ENCODE measurements at regions not wholly inside any gene's neighbourhood (a gene's known extent, or its start where the extent isn't known, plus 50 kb on each side); places are given as distances from the start of the nearest gene placed in this dataset.
"Not testable (repeated sequence)": the region's sequence is repeated elsewhere in the genome, so short reads cannot be mapped to it uniquely, and the experiment has no call there.

DNA sequence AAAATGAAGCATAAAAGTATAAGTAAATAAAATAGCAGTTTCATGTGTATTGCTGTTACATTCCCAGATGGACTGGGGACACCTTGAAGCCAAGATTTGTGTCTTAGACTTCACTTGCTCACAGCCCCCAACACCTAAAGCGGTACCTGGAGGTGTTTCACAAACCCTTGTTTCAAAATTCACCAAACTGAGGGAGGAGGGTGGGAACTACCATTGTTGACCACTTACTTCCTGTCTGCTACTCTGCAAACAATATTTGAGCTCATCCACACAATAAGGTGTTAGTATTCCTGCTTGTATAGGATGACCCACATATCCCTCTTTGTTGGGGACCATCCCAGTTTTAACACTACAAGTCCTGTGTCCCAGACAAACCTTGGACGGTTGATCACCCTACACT is 115.9 kb upstream of the SYT6 start:
- no peak for DNase-seq (ENCODE audit: low read depth in 3 of 3)

DNA sequence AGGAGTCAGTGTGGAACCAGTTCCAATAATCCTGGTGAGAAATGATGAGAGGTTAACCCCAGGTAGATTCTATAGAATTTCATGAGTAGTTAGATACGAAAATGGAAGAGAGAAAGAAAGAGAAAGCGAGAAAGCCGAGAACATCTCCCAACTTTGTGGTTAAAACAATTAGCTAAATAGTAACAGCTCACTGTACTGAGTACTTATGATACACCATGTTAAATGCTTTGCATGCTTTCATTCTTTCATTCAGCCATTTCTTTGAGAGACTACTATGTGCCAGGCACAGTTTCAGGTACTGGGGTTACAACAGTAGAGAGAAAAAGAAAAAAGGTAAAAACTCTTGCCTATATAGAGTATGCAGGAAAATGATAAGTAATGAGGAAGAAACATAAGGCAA is 109.7 kb upstream of the SYT6 start:
- DNase-seq (ENCODE audit: low read depth in 3 of 3), result no peak

DNA sequence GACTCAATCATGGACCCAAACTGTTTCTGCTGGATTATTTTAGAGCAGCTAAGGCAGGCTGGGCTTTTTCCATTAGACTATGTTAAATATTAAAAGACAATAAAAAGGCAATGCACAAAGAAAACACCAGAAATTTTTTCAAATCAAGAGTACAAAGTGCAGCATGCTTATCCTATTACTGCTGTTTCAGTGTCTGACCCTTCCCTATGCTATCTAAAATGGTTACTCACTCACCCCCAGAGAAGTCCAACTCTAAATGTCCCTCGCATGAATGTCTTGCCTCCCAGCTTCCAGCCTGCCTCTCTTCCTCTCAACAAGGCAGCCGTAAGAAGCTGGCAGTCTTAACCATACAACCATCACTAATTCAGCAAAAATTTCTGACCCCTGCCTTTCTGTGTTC is 108.7 kb upstream of the SYT6 start:
- DNase-seq (ENCODE audit: low read depth in 3 of 3), result no peak

DNA sequence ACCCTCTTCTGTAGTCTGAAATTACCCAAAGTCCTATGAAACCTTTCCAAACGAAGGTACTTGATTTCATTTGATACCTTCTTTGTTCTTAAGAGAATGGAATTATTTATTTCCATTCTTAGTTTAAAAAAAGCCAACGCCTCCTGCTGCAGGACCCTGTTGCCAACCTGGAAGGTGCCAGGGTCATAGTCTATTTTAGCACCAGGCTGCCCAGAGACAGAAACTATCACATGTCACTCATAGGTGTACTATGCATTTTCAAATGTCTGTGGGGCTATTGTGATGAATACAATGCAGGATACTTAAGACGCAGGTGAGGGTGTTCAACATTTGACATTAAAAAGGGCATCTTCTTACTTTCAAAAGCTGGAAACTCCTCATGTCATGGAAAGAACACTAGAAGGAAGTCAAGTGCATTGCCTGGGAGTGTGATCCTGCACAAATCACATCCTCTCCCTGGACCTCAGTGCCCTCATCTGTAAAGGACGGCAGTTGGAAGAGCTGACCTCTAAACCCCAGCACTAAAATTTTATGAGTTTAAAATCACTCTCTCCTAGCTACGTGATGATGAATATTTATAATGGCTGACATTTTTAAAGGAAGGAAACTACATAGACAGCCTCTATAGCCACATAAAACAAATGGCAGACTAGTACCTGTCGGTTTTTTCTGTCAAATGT is 107.3 kb upstream of the SYT6 start:
- no peak for DNase-seq (ENCODE audit: low read depth in 3 of 3)

DNA sequence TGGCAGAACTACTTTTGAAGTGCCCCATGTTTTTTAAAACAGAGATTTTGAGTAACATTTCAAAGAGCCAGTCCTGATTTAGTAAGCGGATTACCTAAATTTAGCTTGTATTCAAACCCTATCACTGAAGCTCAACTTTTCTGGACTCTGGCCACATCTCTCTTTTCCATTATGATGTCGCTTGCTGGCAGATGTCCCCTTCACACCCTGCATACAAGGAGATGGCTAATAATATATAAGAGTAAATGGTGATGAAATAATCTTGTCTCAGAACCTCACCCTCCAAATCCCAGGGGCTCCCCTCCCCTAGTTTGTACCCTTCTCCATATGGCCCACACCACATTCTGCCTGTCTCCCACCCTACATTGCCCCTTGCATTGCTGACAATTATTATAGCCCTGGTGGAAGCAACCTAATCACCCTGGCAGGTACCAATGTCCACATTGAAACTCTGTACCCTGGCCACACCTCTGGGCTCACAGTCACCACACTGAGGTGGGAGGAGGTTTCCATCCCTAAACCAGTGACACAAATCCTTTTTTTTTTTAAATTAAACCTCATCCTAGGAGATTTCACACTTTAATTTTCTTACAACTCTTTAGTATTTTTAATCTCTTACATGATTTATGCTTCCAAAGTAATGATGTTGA is 106.0 kb upstream of the SYT6 start:
- no peak for DNase-seq (ENCODE audit: low read depth in 3 of 3)

DNA sequence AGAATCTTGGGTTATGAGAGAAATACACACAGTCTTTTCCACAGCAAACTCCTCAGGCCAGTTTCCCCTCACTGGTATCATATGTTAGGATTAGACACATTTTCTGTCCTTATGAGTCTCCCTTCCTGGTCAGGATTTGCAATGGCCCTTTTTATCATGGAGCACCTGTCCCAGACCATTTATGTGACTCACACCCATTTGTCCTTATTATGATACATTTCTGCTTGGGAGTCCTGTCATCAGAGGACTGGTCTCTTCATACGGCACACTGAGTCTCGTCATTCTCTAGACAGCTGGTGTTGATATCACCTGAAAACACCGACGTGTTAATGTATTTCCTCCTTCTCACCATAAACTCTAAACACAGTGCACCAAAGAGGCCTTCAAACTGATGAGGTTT is 105.0 kb upstream of the SYT6 start:
- no peak for DNase-seq (ENCODE audit: low read depth in 3 of 3)

DNA sequence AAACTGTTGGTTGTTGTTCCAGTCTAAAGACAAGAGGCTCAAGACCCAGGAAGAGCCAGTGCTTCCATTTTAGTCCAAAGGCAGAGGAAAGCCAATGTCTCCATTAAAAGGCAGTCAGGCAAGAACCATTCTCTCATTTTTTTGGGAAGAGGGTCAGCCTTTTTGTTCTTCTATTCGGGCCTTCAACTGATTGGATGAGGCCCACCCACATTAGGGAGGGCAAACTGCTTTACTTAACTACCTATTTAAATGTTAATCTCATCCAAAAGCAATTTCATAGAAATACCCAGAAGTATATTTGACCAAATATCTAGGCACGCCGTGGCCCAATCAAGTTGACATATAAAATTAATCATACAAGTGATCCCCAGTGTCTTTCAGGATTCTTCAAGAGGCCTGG is 104.4 kb upstream of the SYT6 start:
- DNase-seq (ENCODE audit: low read depth in 3 of 3), result no peak

DNA sequence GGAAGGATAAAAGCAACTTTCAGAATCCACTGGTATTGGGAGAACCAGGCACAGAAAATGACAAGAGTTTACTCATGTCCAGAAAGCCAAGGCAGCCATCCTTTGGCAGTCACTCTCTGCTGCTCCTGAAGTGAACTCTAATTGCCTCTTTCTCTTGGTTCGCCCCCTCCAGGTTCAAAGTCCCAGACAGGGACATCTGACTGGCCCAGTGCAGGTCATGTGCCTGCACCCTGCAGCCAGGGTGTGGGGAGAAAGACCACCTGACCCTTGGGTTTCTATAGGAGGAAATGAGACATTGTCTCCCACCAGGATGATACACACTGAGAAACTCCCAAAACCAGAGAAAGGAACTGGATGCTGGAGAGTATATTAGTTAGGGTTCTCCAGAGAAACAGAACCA is 103.9 kb upstream of the SYT6 start:
- no peak for DNase-seq (ENCODE audit: low read depth in 3 of 3)

DNA sequence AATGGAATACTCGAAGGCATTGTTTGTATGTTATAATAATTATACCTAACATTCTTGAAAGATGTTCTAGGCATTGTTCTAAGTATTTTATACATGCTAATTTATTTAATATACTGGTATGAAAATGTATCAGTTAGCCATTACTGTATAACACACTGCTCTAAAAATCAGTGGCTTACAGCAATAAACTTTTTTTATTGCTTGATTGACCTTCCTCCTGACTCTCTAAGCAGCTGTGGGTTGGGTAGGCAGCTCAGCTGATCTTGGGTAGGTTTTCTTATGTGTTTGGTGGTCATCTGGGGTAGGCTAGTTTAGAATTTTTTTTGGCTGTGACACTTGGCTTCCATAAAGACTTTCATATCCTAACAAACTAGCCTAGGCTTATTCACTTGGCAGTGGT is 100.2 kb upstream of the SYT6 start:
- DNase-seq (ENCODE audit: low read depth in 3 of 3), result no peak

DNA sequence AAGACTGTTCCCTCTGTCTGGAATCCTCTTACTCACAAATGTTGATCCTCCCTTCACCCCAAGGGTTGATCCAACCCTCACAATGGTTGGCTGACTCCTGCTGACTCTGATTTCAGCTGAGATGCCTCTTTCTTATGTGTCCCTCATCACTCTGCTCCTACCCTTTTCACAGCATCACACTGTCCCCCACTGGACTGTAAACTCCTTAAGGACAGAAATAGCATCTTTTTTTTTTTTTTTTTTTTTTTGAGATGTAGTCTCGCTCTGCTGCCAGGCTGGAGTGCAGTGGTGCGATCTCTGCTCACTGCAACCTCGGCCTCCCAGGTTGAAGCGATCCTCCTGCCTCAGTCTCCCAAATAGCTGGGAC is 97.9 kb upstream of the SYT6 start:
- no peak for DNase-seq (ENCODE audit: low read depth in 3 of 3)

DNA sequence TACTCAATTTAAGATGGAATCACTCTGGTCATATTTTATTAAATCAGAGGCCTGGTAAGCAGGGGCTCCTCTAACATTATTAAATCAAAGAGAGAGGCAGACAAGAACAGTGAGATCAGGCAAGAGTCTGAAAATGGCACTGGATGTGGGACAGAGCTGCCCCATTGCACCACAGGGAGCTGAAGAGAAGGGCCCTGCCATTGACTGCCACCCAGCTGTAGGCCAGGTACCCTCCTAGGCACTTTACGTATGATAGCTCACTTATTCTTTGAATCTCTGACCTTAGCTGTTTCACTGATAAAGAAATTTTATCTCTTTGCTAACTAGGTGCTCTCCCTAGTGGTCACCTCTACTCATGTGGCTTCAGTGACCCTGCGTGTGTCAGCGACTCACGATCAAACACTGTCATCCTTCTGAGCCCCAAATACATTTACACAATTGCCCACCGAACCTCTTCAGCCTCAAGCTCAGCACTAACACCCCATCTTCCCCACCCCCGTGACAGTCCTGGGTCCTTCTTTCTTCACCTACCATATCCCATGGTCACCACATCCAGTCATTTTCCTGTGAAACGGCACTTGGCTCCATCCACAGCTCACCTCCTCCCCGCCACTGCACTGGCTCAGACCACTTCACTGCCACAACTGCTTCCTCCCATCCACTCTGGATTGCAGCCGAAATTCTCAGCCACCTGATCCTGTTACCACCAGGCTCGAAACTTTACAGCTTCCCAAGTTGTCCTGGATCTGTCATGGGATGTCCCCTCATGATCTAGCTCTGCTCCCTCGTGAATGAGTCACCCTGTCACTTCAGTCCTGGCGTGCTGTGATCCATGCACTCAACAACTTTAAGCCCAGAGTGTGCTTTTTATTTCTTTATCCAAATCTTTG is 97.3 kb upstream of the SYT6 start:
- no peak for DNase-seq (ENCODE audit: low read depth in 3 of 3)

DNA sequence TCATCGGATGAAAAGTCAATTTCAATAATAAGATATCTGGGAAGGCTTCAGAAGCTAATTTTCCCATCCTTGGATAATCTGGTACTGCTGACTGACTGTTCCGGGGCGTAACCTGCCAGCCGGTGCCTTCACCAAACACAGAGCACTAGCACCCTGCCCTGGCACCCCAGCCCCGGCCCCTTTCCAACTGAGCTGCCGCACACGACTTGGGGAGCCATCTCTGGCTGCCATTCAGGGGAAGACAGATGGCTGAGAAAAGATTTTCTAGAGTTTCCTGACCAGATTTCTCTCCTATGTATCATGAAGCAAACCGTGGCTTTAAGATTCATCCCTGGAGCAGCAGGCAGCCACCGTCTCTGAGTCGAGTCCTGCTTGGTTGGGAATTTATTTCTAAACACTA is 96.0 kb upstream of the SYT6 start:
- no peak for DNase-seq (ENCODE audit: low read depth in 3 of 3)

DNA sequence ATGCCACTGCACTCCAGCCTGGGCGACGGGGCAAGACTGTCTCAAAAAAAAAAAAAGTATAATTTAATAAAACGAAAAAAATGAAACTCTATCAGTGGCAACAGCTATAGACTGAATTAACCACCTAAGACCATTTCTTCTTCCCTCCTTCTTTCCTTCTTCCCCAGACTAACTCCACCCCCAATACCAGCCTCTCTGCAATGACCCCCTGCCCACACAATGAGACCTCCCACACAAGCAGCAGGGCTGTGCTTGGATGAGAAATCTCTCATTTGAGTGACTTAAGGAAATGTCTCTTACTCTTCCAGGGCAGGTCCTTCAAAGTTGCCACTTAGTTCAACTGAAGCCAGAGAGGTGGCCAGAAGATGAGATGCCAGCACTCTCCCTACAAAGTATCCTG is 94.5 kb upstream of the SYT6 start:
- no peak for DNase-seq (ENCODE audit: low read depth in 3 of 3)

DNA sequence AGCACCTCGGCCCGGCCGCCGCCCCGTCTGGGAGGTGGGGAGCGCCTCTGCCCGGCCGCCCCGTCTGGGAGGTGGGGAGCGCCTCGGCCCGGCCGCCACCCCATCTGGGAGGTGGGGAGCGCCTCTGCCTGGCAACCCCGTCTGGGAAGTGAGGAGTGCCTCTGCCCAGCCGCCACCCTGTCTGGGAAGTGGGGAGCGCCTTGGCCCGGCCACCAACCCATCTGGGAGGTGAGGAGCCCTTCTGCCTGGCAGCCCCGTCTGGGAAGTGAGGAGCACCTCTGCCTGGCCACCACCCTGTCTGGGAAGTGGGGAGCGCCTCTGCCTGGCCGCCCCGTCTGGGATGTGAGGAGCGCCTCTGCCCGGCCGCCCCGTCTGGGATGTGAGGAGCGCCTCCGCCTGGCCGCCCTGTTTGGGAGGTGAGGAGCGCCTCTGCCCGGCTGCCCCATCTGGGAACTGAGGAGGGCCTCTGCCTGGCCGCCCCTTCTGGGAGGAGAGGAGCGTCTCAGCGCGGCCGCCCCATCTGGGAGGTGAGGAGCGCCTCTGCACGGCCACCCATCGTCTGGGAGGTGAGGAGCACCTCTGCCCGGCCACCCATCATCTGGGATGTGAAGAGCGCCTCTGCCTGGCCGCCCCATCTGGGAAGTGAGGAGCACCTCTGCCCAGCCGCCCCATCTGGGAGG is 89.0 kb upstream of the SYT6 start:
- DNase-seq (ENCODE audit: low read depth in 3 of 3), result not testable (repeated sequence)

DNA sequence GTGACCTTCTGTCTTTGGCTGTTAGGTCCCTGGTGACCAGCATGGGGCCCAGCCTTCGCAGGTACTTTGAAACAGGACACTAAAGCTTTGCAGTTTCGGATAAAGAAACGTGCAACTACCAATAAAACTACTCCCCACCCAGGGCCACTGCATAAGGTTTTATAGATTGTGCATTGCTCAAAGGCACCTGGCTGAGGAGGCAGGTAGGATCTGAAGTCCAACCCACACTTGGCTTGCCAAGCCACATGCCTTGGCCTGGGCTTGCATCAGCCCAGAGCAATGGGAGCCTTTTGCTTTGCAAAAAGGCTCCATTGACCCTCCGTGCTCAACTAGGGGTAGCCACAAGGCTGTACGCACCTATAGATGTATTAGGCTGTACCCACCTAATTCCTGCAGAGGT is 84.4 kb upstream of the SYT6 start:
- DNase-seq (ENCODE audit: low read depth in 3 of 3), result no peak

DNA sequence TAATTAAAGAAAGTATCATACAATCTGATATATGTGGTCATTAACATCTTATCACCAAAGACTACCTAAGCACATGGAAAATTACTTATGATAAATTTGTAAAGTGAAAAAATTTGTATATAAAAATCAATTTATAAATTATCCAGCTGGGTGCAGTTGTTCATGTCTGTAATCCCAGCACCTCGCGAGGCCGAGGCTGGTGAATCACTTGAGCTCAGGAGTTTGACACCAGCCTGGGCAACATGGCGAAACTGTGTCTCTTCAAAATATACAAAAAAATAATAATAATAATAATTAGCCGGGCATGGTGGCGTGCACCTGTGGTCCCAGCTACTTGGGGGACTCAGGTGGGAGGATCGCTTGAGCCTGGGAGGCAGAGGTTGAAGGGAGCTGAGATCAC is 82.8 kb upstream of the SYT6 start:
- no peak for DNase-seq (ENCODE audit: low read depth in 3 of 3)

DNA sequence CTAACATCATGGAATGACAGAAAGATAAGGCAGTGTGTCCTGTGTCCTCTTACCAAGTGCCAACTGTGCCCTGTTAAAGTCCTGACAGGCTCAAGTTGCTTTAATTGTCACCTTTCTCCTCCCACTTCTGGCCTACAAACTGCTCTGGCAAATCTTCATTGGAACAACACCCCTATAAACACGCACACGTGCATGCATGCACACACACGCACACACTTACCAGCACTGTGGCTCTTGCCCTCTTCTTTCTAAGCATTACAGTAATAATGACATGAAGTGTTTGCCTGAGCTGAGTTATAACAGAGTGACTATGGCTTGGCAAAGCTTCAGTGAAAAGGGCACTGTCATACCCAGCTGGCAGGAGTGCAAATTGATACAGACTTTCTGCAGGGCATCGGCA is 82.3 kb upstream of the SYT6 start:
- no peak for DNase-seq (ENCODE audit: low read depth in 3 of 3)

DNA sequence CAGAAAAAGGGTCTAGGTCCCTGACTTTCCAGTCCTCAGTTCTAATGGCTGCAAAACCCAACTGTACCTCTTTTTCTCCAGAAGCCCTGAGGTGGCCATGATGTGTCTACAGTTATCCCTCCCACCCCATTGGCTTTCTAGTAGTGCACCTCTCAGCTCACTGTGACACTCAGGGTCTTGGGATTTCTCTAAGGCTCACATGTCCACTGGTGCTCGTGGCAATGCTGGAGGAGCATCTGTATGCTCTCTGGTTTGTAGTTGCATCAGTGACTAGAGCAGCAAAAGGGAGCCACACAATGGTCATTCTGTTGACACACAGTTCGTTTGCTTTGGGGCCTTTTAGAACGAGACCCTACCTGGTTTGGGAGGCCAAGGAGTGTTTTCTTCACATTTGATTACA is 81.6 kb upstream of the SYT6 start:
- DNase-seq (ENCODE audit: low read depth in 3 of 3), result no peak

DNA sequence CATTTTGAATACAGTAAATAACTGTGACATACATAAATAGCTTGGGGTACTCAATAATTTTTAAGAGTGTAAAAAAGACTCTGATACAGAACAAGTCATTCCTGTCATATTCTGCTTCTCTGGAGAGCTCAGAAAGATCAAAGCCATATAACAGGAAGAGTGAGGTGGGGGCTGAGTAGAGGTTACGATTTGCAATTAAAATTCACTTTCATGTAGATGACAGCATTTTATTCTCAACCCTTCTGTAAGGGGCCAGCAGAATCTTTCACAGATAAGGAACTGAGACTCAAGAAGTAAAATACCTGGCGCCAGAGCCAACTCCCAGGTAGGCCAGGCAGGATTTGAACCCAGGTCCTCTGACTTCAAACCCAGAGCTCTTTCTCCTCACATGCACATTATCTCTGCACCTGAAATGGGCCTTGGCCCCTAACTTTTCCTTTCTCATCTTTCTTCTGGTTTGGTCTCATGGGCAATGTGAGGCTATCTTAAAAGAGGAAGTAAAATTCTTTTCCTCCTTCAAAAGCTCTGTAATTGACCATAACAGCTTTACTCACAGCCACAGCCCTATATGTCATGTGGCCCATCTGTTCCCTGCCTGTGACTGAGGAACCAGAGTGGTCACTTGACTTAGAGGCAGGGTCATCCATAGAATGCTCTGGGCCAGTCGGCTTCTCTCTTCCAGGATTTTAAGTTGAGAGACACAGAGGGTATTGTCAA is 80.9 kb upstream of the SYT6 start:
- DNase-seq (ENCODE audit: low read depth in 3 of 3), result no peak

DNA sequence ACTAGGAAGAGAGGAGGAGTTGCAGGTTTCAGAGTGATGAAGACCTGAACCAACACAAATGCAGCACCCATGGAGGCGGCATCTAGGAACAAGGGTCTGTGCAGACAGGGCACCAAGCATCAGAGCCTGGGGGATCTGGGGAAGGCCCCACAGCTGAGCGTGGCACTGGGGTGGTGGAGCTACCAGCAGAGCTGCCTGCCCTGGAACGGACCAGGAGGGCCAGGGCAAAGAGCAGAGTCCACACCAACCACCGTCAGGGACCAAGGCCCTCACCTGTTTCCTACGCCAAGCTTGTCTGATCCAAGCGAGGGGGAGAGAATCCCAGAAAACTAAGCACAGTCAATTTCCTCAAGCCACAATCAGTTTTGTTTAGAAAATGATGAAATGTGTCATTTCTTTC is 79.0 kb upstream of the SYT6 start:
- no peak for DNase-seq (ENCODE audit: low read depth in 3 of 3)

DNA sequence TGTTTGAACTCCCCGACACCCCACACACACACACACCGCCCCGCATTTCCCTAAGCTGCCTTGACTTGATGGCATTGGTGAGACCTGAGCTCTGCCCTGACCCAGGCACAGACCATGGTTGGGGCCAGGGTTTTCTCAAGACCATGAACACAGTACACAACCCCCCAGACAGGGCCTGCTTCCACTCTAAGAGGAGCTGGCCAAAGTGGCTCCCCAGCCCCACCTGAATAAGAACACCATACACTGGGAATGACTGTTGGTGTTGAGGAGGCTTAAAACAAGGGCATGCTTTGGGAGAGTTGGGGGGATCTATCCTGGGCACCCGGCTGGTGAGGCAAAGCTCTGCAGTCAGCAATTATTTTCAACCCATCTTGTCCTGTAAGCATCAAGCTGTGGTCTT is 77.6 kb upstream of the SYT6 start:
- no peak for DNase-seq (ENCODE audit: low read depth in 3 of 3)

DNA sequence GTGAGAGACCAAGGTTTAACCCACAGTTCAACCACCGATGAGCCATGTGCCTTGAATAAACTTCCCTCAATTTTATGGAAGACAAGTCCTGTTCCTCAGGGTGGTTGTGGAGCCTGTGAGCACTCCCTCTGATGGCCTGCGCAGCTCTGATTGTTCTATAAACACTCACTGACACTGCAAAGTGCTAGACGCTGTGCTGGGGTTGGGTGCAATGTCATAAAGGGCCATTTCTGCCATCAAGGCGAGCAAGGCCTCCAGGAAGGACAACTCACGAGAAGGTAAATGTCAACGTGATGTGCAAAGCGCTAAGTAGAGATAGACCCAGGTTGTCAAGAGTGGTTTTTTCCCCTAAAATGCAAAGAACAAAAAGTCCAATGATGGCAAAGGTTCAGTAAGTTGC is 75.7 kb upstream of the SYT6 start:
- no peak for DNase-seq (ENCODE audit: low read depth in 3 of 3)

Measured in stimulated activated CD4-positive, alpha-beta T cell treated with anti-CD3 and anti-CD28 coated beads, TNF-alpha, amount 100 ng/mL, for 48 hours (primary cell).